Fibroblast of skin of abdomen (primary cell): ENCODE measurements at regions not wholly inside any gene's neighbourhood (a gene's known extent, or its start where the extent isn't known, plus 50 kb on each side); places are given as distances from the start of the nearest gene placed in this dataset.

Experiments used
- DNase-seq: peaks from one replicate; pipeline ENCODE4 v3.0.0-alpha.2; 2013

GRCh38 chr2:212945526-212945925 lies 205.9 kb downstream of the IKZF2 start:
- DNase-seq: no peak

DNA sequence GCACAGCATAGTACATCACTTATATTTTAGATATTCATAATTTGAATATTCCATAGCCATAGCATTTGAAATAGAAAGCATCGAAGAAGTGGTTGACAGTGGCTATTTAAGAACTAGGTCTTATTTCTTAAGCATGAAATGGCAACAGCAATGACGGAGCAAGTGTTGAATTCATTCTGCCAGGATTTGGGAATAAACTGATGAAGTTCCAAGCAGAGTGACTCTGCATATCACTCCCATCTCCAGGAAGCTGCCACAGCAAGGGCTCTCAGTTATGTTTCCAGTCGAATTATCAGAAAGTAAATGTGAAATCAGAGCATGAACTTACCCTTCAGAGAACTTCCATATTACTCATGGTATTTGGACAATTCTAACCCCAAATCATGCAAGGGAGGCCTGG lies 208.1 kb downstream of the IKZF2 start:
- no peak for DNase-seq

DNA sequence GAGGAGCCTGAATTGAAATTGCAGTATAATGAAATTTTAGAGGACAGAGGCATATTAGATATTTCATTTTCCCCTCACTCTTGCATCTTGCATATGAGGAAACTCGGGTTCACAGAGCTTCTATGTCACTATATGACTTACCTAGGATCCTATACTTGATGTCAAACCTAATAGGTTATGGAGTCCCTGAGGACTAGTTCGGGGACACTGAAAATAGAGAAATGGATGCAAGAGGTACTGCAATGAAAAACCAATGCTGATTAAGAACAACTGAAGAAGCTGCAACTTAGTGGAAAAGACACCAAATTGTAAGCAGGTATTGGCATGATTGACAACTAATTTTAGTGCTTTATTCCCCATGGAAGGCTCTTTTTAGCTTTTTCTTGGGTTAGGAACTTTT lies 210.1 kb downstream of the IKZF2 start:
- no peak for DNase-seq

GRCh38 chr2:212940816-212941215 lies 210.6 kb downstream of the IKZF2 start:
- peak; percentile 36 for DNase-seq

GRCh38 chr2:212939777-212940531 lies 211.5 kb downstream of the IKZF2 start:
- no peak for DNase-seq

DNA sequence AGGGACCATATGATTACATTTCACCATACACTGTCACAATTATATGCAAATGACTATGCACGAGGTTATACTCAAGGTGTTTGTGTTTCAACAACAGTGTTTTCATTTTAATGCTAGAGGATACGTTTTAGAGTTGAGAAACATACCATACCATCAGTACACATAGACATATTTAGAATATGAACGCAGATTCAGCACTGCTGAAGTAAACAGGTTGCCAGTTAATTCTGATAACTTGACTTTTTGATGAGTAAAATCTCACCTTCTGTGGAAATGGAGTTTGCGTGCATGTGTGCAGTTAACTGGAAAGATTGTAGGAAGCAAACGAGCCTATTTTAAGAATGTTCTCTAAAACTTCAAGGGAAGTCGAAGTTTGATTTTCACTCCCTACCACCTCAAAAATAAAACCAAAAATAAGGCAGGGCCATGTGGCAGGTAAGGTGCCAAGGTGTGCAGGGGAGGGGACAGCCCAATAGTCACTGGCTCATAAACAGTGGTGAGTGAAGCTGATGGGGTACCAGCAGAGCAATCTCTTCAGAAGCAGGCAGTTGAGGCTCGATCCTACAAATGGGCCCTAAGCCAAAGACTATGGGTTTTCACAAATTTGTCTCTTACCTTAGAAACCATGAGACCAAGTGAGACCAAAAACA lies 213.1 kb downstream of the IKZF2 start:
- no peak for DNase-seq

- no peak for DNase-seq
Measured at GRCh38 chr2:212936572-212936971, 214.8 kb downstream of the IKZF2 start.

- DNase-seq: no peak
Measured at GRCh38 chr2:212935752-212936151, 215.7 kb downstream of the IKZF2 start.

DNA sequence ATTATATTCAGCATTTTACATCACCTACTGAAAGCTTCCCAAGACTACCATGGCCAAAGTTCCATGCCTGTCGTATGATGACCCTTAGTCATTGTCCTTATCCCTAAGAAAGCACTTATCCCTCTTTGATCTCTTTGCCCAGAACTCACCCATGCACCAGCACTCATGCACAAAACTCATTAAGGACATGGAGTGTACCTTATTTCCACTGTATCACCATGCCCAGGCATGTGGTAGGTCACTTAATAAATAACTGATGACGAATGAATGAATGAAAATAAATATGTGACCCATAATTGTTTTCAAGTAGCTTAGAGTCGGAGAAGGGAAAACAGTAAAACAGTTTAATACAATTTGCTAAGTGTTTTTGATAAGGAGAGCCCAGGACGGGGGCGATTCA lies 220.1 kb downstream of the IKZF2 start:
- DNase-seq: no peak

DNA sequence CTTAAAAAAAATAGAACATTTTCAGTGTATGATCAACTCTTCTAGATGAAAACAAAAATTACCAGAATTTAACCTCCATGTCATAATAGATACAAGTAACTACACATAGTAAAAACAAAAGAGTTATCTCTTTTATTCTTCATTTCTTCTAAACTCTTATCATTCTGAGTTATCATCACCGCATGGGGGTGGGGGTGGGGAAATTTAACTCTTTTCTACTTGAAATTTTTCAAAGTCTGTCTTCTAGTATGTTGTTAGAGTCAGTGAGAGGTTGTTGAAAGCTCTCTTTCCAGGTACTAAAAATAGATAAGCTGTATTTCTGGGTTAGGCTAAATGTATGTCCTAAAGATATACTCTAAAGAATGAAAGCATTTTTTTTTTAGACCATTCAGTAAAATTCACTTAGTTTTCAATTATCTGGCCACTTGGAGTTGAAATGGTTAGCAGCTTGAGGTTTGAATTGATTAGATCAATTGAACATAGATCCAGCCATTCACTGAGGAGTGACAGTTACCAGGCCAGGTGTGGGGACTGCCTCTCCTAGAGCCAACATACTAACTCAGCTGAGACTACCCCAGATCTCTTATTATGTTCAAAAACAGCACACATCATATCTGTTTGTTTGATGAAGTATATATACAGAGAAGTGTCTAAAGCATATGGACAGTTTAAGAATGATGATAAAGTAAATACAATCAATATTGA lies 220.7 kb downstream of the IKZF2 start:
- DNase-seq: no peak

DNA sequence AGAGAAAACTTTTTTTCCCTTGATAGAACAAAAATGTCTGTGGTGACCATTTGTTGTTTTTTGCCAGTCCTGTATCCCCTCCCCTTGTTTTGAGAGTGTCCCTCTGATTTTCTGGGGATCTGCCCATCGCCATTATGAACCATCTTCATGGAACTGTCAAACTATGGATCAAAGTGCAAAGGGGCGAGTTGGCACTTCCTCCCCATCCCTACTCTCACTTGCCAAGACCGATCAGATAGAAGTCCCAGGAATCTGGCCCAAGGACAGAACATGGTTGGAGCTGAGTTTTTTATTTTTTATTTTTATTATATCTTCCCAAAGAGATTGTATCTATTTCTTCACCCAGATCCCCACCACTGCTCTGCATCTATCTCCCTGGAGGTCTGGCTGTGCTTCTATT lies 221.4 kb downstream of the IKZF2 start:
- DNase-seq: no peak

GRCh38 chr2:212929116-212929515 lies 222.3 kb downstream of the IKZF2 start:
- DNase-seq: no peak

DNA sequence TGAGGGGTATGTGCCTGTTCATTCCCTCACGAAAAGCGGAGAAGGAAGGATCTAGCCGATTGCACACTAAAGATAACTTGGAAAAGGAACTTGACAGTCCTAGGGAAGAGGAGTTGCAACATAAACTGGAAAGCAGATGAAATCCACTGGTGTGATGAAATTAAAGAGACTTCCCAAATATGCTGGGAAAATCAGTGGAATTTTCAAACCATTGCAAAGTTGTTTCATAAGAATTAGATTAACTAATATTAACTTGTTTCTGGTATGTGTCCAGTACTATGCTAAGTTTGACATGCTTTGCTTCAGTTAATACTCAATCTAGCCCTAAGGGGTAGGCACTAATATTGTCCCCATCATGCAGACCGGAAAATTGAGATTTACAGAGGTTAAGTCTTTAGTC lies 222.7 kb downstream of the IKZF2 start:
- peak; percentile 17 for DNase-seq

DNA sequence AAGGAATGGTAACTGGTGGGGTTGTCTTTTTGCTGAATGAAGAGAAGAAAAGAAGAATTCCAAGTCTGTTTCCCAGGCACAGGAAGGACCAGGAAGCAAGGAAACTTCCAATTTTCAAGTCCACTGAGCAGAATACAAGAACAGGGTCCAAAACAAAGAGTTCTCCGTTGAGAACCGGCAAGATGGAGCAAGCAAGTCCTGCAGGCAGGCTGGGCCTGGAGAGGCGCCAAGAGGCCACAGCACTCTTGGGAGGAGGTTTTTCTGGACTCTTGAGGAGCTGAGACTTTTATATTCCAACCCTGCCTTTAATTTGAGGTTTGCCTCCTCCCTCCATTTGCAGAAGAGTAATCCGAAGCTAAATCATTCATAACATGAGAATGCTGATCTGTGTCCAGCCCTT lies 224.5 kb downstream of the IKZF2 start:
- DNase-seq: no peak

- no peak for DNase-seq
Measured at GRCh38 chr2:212923393-212923792, 228.0 kb downstream of the IKZF2 start.

DNA sequence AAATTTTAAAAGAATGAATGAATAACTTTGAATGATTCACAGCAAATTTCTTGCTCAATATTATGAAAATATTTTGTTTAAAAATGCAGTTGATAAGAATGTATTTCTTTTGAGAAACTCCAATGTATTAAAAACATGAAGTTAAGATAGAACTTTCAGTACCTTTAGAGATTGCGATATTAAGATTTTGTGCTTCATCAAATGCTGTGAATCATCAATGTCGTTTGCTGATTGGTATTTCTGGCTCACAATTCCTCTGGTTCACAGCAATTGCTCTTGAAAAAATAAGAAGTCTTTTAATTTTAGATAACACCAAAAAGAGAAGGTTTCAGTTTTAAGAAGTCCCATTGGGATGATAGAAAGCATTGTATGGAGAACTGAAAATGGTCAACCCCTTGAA lies 228.7 kb downstream of the IKZF2 start:
- DNase-seq: no peak

GRCh38 chr2:212921711-212922110 lies 229.7 kb downstream of the IKZF2 start:
- DNase-seq: no peak

DNA sequence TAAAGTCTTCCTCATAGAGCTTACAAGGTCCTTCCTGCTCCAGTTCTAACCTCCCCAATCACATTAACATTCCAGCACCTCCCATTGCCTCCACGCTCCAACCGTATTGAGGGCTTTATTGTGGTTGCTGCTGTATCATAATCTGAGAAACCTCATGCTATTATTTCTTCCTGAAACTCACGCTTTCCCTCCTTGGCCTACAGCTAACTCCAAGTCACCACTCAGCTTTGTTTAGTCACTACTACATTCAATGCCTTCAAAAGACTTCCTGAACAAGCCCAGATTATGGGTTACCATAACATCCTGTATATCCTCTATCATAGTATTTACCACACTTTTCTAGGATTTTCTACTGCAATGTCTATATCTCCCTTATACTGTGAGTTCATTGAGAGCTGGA lies 230.4 kb downstream of the IKZF2 start:
- no peak for DNase-seq

GRCh38 chr2:212919238-212919637 lies 232.2 kb downstream of the IKZF2 start:
- no peak for DNase-seq

DNA sequence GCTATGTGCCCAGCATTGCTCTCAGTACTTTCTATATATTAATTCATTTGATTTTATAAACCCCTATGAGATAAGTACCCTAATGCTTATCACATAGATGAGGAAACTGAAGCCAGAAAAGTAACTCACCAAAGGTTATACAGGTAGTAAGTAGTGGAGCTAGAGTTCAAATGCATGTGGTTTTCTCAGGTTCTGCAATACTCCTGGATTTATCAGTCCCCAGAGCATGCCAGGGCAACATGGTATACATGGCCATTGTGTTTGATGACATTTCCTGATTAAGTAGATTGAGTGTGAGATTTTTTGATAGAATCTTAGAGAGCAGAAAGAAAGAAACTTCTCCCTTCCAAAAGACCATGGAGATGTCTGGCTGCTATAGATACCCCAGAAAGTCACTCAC lies 233.1 kb downstream of the IKZF2 start:
- no peak for DNase-seq

GRCh38 chr2:212915121-212915782 lies 236.2 kb downstream of the IKZF2 start:
- no peak for DNase-seq

GRCh38 chr2:212914392-212914791 lies 237.0 kb downstream of the IKZF2 start:
- no peak for DNase-seq

- no peak for DNase-seq
Measured at GRCh38 chr2:212913640-212914306, 237.6 kb downstream of the IKZF2 start.
